GM12878 (cell line): ENCODE measurements at regions not wholly inside any gene's neighbourhood (a gene's known extent, or its start where the extent isn't known, plus 50 kb on each side); places are given as distances from the start of the nearest gene placed in this dataset.

Experiments
- ATAC-seq: fragments of 200-7000 bp; cut with Tn5 transposase; 3 replicates; pipeline ENCODE4 v1.9.1; 2020; ENCODE audit warnings: mild to moderate bottlenecking, moderate library complexity
- BruUV-seq: library from RNA; stranded (reverse); fragments of 400-500 nt; replicated peaks from 2 replicates; lab custom pipeline; 2021; lab: Mats Ljungman, UMichigan
- CTCF ChIA-PET: fragments of 300-600 bp; sonication (Branson Sonifier 250); formaldehyde crosslinking; extraction: SDS; loops from one replicate; lab custom pipeline; 2021; ENCODE audit warnings: inconsistent platforms; lab: Yijun Ruan, JAX
- POLR2A ChIA-PET: fragments of 350-600 bp; formaldehyde crosslinking; extraction: SDS; loops from one replicate; lab custom pipeline; 2021; ENCODE audit warnings: inconsistent platforms; lab: Charles Lee
- RAD21 ChIA-PET: fragments of 300-600 bp; sonication (Branson Sonifier 250); formaldehyde crosslinking; loops from one replicate; lab custom pipeline; 2023; ENCODE audit warnings: antibody characterized with exemption; ENCODE audit not compliant: unreplicated experiment; lab: Charles Lee
- SMC1A ChIA-PET: fragments of 300-600 bp; sonication (Branson Sonifier 250); formaldehyde crosslinking; loops from one replicate; lab custom pipeline; 2023; ENCODE audit not compliant: unreplicated experiment, uncharacterized antibody; lab: Charles Lee
- DNase-seq: peaks from one replicate; pipeline ENCODE4 v3.0.0-alpha.2; 2011; ENCODE audit warnings: low read depth, low spot score
- FAIRE-seq: peaks from 3 replicates; lab custom pipeline; 2011; peaks lifted over from hg19 to GRCh38; lab: Jason Lieb, UNC
- H2AFZ ChIP-seq: 2 replicates; pipeline ENCODE4 v1.6.0; 2011; ENCODE audit warnings: low read depth, low read length, control low read depth; ENCODE audit not compliant: control insufficient read depth
- H3K27ac ChIP-seq: 2 replicates; pipeline ENCODE4 v1.5.1; 2011; ENCODE audit warnings: control low read depth; ENCODE audit not compliant: control insufficient read depth, insufficient read depth
- H3K27me3 ChIP-seq, 2 experiments: replicated peaks in 1 of 2; 2 replicates each; pipeline versions ENCODE4 v1.6.0 to v1.6.1; 2011; ENCODE audit warnings: low read length in 1 of 2; ENCODE audit not compliant: control insufficient read depth in 2 of 2, insufficient read depth in 2 of 2
- H3K36me3 ChIP-seq, 2 experiments: 2 replicates each; pipeline ENCODE4 v1.5.1; 2011; ENCODE audit warnings: low read length in 1 of 2; ENCODE audit not compliant: control insufficient read depth in 2 of 2, insufficient read depth in 2 of 2
- H3K4me1 ChIP-seq: 2 replicates; pipeline ENCODE4 v1.6.1; 2011; ENCODE audit warnings: mild to moderate bottlenecking, low read length, moderate library complexity, mixed read lengths; ENCODE audit not compliant: control insufficient read depth, insufficient read depth
- H3K4me2 ChIP-seq: 2 replicates; pipeline ENCODE4 v1.6.0; 2011; ENCODE audit warnings: control low read depth; ENCODE audit not compliant: control insufficient read depth, insufficient read depth
- H3K4me3 ChIP-seq: fragments of 200-600 bp; sonication (generic); 2 replicates; pipeline ENCODE4 v1.5.1; 2016
- H3K79me2 ChIP-seq: 2 replicates; pipeline ENCODE4 v1.6.0; 2011; ENCODE audit warnings: low read length; ENCODE audit not compliant: control insufficient read depth, insufficient read depth
- H3K9ac ChIP-seq: 2 replicates; pipeline ENCODE4 v1.8.0; 2011; ENCODE audit warnings: low read length, control low read depth, mixed read lengths; ENCODE audit not compliant: control insufficient read depth, insufficient read depth
- H3K9me3 ChIP-seq: replicated peaks from 3 replicates; pipeline ENCODE4 v1.5.1; 2011; ENCODE audit warnings: mild to moderate bottlenecking, low read length; ENCODE audit not compliant: control insufficient read depth, insufficient read depth
- H4K20me1 ChIP-seq: 2 replicates; pipeline ENCODE4 v1.6.0; 2011; ENCODE audit not compliant: control insufficient read depth, insufficient read depth
- CBFB ChIP-seq: IDR thresholded peaks from 2 replicates; pipeline ENCODE4 v1.6.1; 2016; ENCODE audit warnings: antibody characterized with exemption, low read depth
- EP300 ChIP-seq, 2 experiments: fragments of 150-350 bp in 1 of 2; IDR thresholded peaks; 2 replicates each; pipeline ENCODE4 v1.6.1; 2011 to 2012; ENCODE audit warnings: low read depth in 2 of 2, low read length in 2 of 2, borderline replicate concordance in 1 of 2, improper control_type of control experiment in 1 of 2, inconsistent platforms in 1 of 2; ENCODE audit not compliant: control insufficient read depth in 1 of 2
- NR2F1 ChIP-seq: fragments of 450-650 bp; conservative IDR thresholded peaks from 2 replicates; pipeline ENCODE4 v1.6.1; 2017; ENCODE audit warnings: mild to moderate bottlenecking
- TCF7 ChIP-seq: IDR thresholded peaks from 2 replicates; pipeline ENCODE4 v1.6.1; 2014; ENCODE audit warnings: antibody characterized with exemption, borderline replicate concordance
- WGBS: methylation state at CpG from one replicate; pipeline ENCODE4 v1.1.6; 2016; ENCODE audit warnings: low lambda C conversion rate; ENCODE audit not compliant: insufficient replicate concordance, insufficient coverage; ENCODE audit errors: missing lambda C conversion rate; 5-methylcytosine and 5-hydroxymethylcytosine counted together
- in situ Hi-C: fragments of 300-500 bp; cut with MboI; formaldehyde crosslinking; loops from 9 replicates; pipeline ENCODE4 v1.14.3; 2018; ENCODE audit warnings: mixed read lengths
- intact Hi-C: fragments of 100-400 bp; cut with micrococcal nuclease; formaldehyde crosslinking; loops from one replicate; pipeline ENCODE4 v1.14.2; 2022; ENCODE audit not compliant: unreplicated experiment
- TF ChIP-seq, protein P1 (sequence below): fragments of 450-650 bp; IDR thresholded peaks from 2 replicates; pipeline ENCODE4 v1.6.1; 2018; ENCODE audit warnings: borderline replicate concordance, mild to moderate bottlenecking; ENCODE audit not compliant: partially characterized antibody

DNA sequence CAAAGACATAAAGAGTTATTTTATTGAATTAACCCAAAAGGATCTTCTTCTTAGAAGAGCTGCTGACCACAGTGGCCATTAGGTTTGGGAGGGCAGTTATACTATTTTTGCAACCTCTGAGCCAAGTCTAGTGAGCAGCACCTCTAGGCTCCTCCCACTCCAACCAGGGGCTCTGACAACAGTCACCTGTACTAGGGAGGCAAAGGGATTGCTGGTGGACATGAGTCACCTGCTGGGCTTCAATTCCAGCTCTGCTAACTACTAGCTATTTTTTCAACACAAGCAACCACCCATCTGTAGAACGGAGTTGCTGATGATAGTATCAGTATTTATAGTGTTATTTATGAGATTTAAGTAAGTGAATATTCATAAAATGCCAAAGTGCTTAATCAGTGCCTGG, 166.0 kb downstream of the KLHL28 start:
- H3K4me2 ChIP-seq, result no peak overlapping the region
- H3K9ac ChIP-seq, result no peak overlapping the region
- DNase-seq, result no peak
- ChIA-PET RAD21 (no interaction called here), SMC1A (interaction anchor here (0.7 kb wide), 1 partner anchor 140 kb away, joined by 3 read pairs; no protein-coding TSS in a partner anchor), CTCF (no interaction called here), POLR2A (no interaction called here)
- no peak overlapping the region for H3K4me3 ChIP-seq
- H3K36me3 ChIP-seq, result no peaks in the 10 kb centered on the region
- no peak for FAIRE-seq
- H3K27ac ChIP-seq, result no peak overlapping the region
- TF ChIP-seq, protein P1, sequence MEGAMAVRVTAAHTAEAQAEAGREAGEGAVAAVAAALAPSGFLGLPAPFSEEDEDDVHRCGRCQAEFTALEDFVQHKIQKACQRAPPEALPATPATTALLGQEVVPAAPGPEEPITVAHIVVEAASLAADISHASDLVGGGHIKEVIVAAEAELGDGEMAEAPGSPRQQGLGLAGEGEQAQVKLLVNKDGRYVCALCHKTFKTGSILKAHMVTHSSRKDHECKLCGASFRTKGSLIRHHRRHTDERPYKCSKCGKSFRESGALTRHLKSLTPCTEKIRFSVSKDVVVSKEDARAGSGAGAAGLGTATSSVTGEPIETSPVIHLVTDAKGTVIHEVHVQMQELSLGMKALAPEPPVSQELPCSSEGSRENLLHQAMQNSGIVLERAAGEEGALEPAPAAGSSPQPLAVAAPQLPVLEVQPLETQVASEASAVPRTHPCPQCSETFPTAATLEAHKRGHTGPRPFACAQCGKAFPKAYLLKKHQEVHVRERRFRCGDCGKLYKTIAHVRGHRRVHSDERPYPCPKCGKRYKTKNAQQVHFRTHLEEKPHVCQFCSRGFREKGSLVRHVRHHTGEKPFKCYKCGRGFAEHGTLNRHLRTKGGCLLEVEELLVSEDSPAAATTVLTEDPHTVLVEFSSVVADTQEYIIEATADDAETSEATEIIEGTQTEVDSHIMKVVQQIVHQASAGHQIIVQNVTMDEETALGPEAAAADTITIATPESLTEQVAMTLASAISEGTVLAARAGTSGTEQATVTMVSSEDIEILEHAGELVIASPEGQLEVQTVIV, result no peak
- TF ChIP-seq EP300 (IDR thresholded peaks at IDR 0.05; ENCODE audit: borderline replicate concordance in 1 of 2, control insufficient read depth in 1 of 2, low read depth in 2 of 2, low read length in 2 of 2) (no peak), TCF7 (no peak), NR2F1 (no peak)
- intact Hi-C loops, result no loop called here
- in situ Hi-C loops, result no loop called here
- H2AFZ ChIP-seq, result no peak overlapping the region
- H4K20me1 ChIP-seq, result no peaks in the 10 kb centered on the region
- 0% methylated on average over 1 of the region's 1 CpG for WGBS
- ATAC-seq, result no peak
- H3K4me1 ChIP-seq, result no peaks in the 10 kb centered on the region
- H3K79me2 ChIP-seq, result no peaks in the 10 kb centered on the region
- no TSS peak for BruUV-seq
- H3K27me3 ChIP-seq, result no peaks in the 10 kb centered on the region
- H3K9me3 ChIP-seq, result no peaks in the 10 kb centered on the region

DNA sequence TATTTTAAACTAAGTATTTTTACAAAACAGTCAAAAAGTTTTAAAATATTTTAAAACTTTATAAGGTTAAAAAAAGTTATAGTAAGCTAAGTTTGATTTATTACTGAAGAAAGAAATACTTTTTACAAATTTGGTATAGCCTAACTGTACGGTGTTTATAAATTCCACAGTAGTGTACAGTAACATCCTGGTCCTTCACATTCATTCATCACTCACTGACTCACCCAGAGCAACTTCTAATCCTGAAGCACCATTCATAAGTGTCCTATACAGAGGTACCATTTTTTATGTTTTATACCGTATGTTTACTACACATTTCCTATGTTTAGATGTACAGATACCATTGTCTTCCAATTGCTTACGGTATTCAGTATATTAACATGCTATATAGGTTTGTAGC, 170.0 kb downstream of the KLHL28 start:
- no peak for FAIRE-seq
- SMC1A ChIA-PET, result no interaction called here
- CTCF ChIA-PET, result interaction anchor here (1.0 kb wide), 1 partner anchor 56 kb away, joined by 3 read pairs; no protein-coding TSS in a partner anchor
- Histone ChIP-seq H3K27ac (no peak overlapping the region), H4K20me1 (no peaks in the 10 kb centered on the region), H2AFZ (no peak overlapping the region), H3K9me3 (no peaks in the 10 kb centered on the region), H3K79me2 (no peaks in the 10 kb centered on the region), H3K4me1 (no peaks in the 10 kb centered on the region), H3K4me3 (no peak overlapping the region), H3K9ac (no peak overlapping the region), H3K27me3 (no peaks in the 10 kb centered on the region), H3K36me3 (no peaks in the 10 kb centered on the region), H3K4me2 (no peak overlapping the region)
- POLR2A ChIA-PET, result no interaction called here
- BruUV-seq, result no TSS peak
- WGBS, result 49% methylated on average over 3 of the region's 3 CpGs
- DNase-seq, result no peak
- ATAC-seq, result no peak
- RAD21 ChIA-PET, result no interaction called here
- no peak for TF ChIP-seq CBFB
- intact Hi-C loops (no loop called here), in situ Hi-C loops (no loop called here)
